GM23338 (cell line): ENCODE measurements at regions not wholly inside any gene's neighbourhood (a gene's known extent, or its start where the extent isn't known, plus 50 kb on each side); places are given as distances from the start of the nearest gene placed in this dataset.

ENCODE experiments used
- ATAC-seq: fragments of 200-7000 bp; cut with Tn5 transposase; 3 replicates; pipeline ENCODE4 v1.9.1; 2020
- DNase-seq: peaks from one replicate; pipeline ENCODE4 v3.0.0-alpha.2; 2015; ENCODE audit warnings: low spot score
- H2AFZ ChIP-seq: fragments of 200-600 bp; sonication (generic); 2 replicates; pipeline ENCODE4 v1.8.0; 2016; ENCODE audit warnings: antibody characterized with exemption, mild to moderate bottlenecking, moderate library complexity
- H3F3A ChIP-seq: fragments of 200-600 bp; sonication (generic); replicated peaks from 2 replicates; pipeline ENCODE4 v1.8.0; 2017; ENCODE audit warnings: antibody characterized with exemption, mixed run types, low read depth
- H3K27ac ChIP-seq: fragments of 200-600 bp; sonication (generic); 2 replicates; pipeline ENCODE4 v1.6.1; 2016; ENCODE audit warnings: low read depth
- H3K27me3 ChIP-seq: fragments of 200-600 bp; sonication (generic); 2 replicates; pipeline ENCODE4 v1.8.0; 2016; ENCODE audit warnings: mild to moderate bottlenecking, mixed run types, moderate library complexity; ENCODE audit not compliant: insufficient read depth
- H3K36me3 ChIP-seq: fragments of 200-600 bp; sonication (generic); 2 replicates; pipeline ENCODE4 v1.8.0; 2016; ENCODE audit warnings: mild to moderate bottlenecking; ENCODE audit not compliant: insufficient read depth
- H3K4me1 ChIP-seq: fragments of 200-600 bp; sonication (generic); 2 replicates; pipeline ENCODE4 v1.8.0; 2016; ENCODE audit warnings: mild to moderate bottlenecking, moderate library complexity; ENCODE audit not compliant: insufficient read depth
- H3K4me2 ChIP-seq: fragments of 200-600 bp; sonication (generic); 2 replicates; pipeline ENCODE4 v1.7.1; 2017; ENCODE audit warnings: mixed run types
- H3K4me3 ChIP-seq: fragments of 200-600 bp; sonication (generic); 2 replicates; pipeline ENCODE4 v1.6.1; 2016; ENCODE audit warnings: mixed run types
- H3K79me2 ChIP-seq: fragments of 200-600 bp; sonication (generic); replicated peaks from 2 replicates; pipeline ENCODE4 v1.8.0; 2017; ENCODE audit warnings: mild to moderate bottlenecking; ENCODE audit not compliant: insufficient read depth
- H3K9me2 ChIP-seq: fragments of 200-600 bp; sonication (generic); 2 replicates; pipeline ENCODE4 v1.8.0; 2017; ENCODE audit not compliant: insufficient read depth
- H4K20me1 ChIP-seq: fragments of 200-600 bp; sonication (generic); replicated peaks from 2 replicates; pipeline ENCODE4 v1.8.0; 2017; ENCODE audit warnings: mild to moderate bottlenecking; ENCODE audit not compliant: insufficient read depth
- H3K27ac Mint-ChIP-seq: 2 replicates; pipeline ENCODE4 v1.8.0; 2020; ENCODE audit warnings: inconsistent platforms, mild to moderate bottlenecking, moderate library complexity, mixed read lengths
- H3K27me3 Mint-ChIP-seq: 3 replicates; pipeline ENCODE4 v1.8.0; 2022; ENCODE audit warnings: low read depth, mild to moderate bottlenecking, moderate library complexity, mixed read lengths, inconsistent platforms; ENCODE audit not compliant: insufficient read depth, poor library complexity
- H3K36me3 Mint-ChIP-seq: 3 replicates; pipeline ENCODE4 v1.8.0; 2021; ENCODE audit warnings: low read depth, mild to moderate bottlenecking, inconsistent platforms, moderate library complexity, mixed read lengths
- H3K4me1 Mint-ChIP-seq: 3 replicates; pipeline ENCODE4 v1.8.0; 2020; ENCODE audit warnings: mild to moderate bottlenecking, inconsistent platforms, mixed read lengths
- H3K4me3 Mint-ChIP-seq: 3 replicates; pipeline ENCODE4 v1.8.0; 2021; ENCODE audit warnings: moderate library complexity, mild to moderate bottlenecking, inconsistent platforms, mixed read lengths
- H3K9me3 Mint-ChIP-seq: 3 replicates; pipeline ENCODE4 v1.8.0; 2020; ENCODE audit warnings: moderate library complexity, mild to moderate bottlenecking, inconsistent platforms, mixed read lengths
- ETS1 ChIP-seq: IDR thresholded peaks from 2 replicates; pipeline ENCODE4 v1.6.1; 2016; ENCODE audit warnings: antibody characterized with exemption
- JUNB ChIP-seq: IDR thresholded peaks from one replicate; pipeline ENCODE4 v1.6.1; 2016; ENCODE audit warnings: antibody characterized with exemption; ENCODE audit not compliant: unreplicated experiment
- NANOG ChIP-seq: IDR thresholded peaks from 2 replicates; pipeline ENCODE4 v1.6.1; 2016; ENCODE audit warnings: antibody characterized with exemption, borderline replicate concordance
- POLR2AphosphoS5 ChIP-seq: IDR thresholded peaks from 2 replicates; pipeline ENCODE4 v1.6.1; 2016; ENCODE audit warnings: antibody characterized with exemption, low read depth
- REST ChIP-seq: IDR thresholded peaks from one replicate; pipeline ENCODE4 v1.6.1; 2018; ENCODE audit warnings: antibody characterized with exemption; ENCODE audit not compliant: unreplicated experiment
- ZNF114 ChIP-seq: fragments of 250-450 bp; sonication (Bioruptor Pico); IDR thresholded peaks from 2 replicates; pipeline ENCODE4 v1.5.0; 2020; ENCODE audit warnings: mild to moderate bottlenecking, moderate library complexity
- ZNF331 ChIP-seq: fragments of 250-450 bp; sonication (Bioruptor Pico); IDR thresholded peaks from 2 replicates; pipeline ENCODE4 v1.5.0; 2020; ENCODE audit warnings: low read depth, mild to moderate bottlenecking, moderate library complexity
- ZNF462 ChIP-seq: fragments of 250-450 bp; sonication (Bioruptor Pico); IDR thresholded peaks from 2 replicates; pipeline ENCODE4 v1.5.0; 2020; ENCODE audit warnings: mild to moderate bottlenecking, moderate library complexity

GRCh38 chr14:61927520-61927919 is 165.3 kb downstream of the SNAPC1 start (continued):
- no peak for TF ChIP-seq ZNF462 (CRISPR knock-in tag)
- TF ChIP-seq JUNB: no peak
- TF ChIP-seq NANOG: no peak
- TF ChIP-seq REST: no peak
- no peak for TF ChIP-seq ZNF331 (CRISPR knock-in tag)
- TF ChIP-seq POLR2AphosphoS5: no peak

- H3K27ac ChIP-seq: no peak overlapping the region
- ATAC-seq: no peak
- Mint-ChIP-seq H3K4me1 (peaks cover 62% of the 10 kb centered on the region), H3K27me3 (no peaks in the 10 kb centered on the region), H3K27ac (no peak overlapping the region), H3K4me3 (no peak overlapping the region), H3K36me3 (no peaks in the 10 kb centered on the region), H3K9me3 (no peaks in the 10 kb centered on the region)
- no peaks in the 10 kb centered on the region for H3F3A ChIP-seq
- no peak for DNase-seq
- no peaks in the 10 kb centered on the region for H4K20me1 ChIP-seq
- no peak overlapping the region for H3K4me2 ChIP-seq
- H3K27me3 ChIP-seq: no peaks in the 10 kb centered on the region
- peaks cover 41% of the 10 kb centered on the region for H3K4me1 ChIP-seq
- no peaks in the 10 kb centered on the region for H3K36me3 ChIP-seq
- no peaks in the 10 kb centered on the region for H3K79me2 ChIP-seq
- H3K4me3 ChIP-seq: no peak overlapping the region
- H3K9me2 ChIP-seq: no peaks in the 10 kb centered on the region; the same call in 1 of the 2 replicates
- H2AFZ ChIP-seq: no peak overlapping the region; the same call in 1 of the 2 replicates
- no peak for TF ChIP-seq ETS1
- TF ChIP-seq POLR2AphosphoS5: no peak
- TF ChIP-seq ZNF114 (CRISPR knock-in tag): no peak
- TF ChIP-seq REST: no peak
These were observed 166.1 kb downstream of the SNAPC1 start for GRCh38 chr14:61928300-61928699.
